ELR (cell line): ENCODE measurements at regions not wholly inside any gene's neighbourhood (a gene's known extent, or its start where the extent isn't known, plus 50 kb on each side); places are given as distances from the start of the nearest gene placed in this dataset.
A peak's percentile ranks its signal among the peaks of the same experiment; 100 is the strongest.

Experiments used
- DNase-seq: peaks from one replicate; pipeline ENCODE4 v3.0.0-alpha.2; 2015; ENCODE audit warnings: low read depth

GRCh38 chr18:61948846-61949438, 56.1 kb upstream of the RNF152 start:
- DNase-seq: no peak

- peak; percentile 45 for DNase-seq
Measured at GRCh38 chr18:61948281-61948741, 55.5 kb upstream of the RNF152 start.

- DNase-seq: peak; percentile 6
Measured at GRCh38 chr18:61946449-61946848, 53.6 kb upstream of the RNF152 start.

- peak; percentile 40 for DNase-seq
Measured at GRCh38 chr18:61943175-61943964, 50.6 kb upstream of the RNF152 start.
